SU-DHL-6 (cell line): ENCODE measurements at regions not wholly inside any gene's neighbourhood (a gene's known extent, or its start where the extent isn't known, plus 50 kb on each side); places are given as distances from the start of the nearest gene placed in this dataset.

Experiments
- H2AFZ ChIP-seq: fragments of 200-600 bp; sonication (generic); 2 replicates; pipeline ENCODE4 v1.6.1; 2014; ENCODE audit warnings: low read depth, mild to moderate bottlenecking, moderate library complexity, mixed read lengths, antibody characterized with exemption, low read length; ENCODE audit not compliant: severe bottlenecking
- H3F3A ChIP-seq: fragments of 200-600 bp; shearing (Covaris generic); 2 replicates; pipeline ENCODE4 v1.6.0; 2016; ENCODE audit warnings: antibody characterized with exemption, mild to moderate bottlenecking; ENCODE audit not compliant: insufficient read depth
- H3K27ac ChIP-seq: fragments of 200-600 bp; sonication (generic); 2 replicates; pipeline ENCODE4 v1.5.1; 2016; ENCODE audit warnings: low read depth, mild to moderate bottlenecking, low read length, moderate library complexity, mixed read lengths
- H3K27me3 ChIP-seq: fragments of 200-600 bp; sonication (generic), shearing (Covaris generic); 2 replicates; pipeline ENCODE4 v1.6.0; 2014; ENCODE audit warnings: mild to moderate bottlenecking, low read length
- H3K36me3 ChIP-seq: fragments of 200-600 bp; sonication (generic); 2 replicates; pipeline ENCODE4 v1.6.1; 2014; ENCODE audit warnings: mild to moderate bottlenecking, low read length, mixed read lengths
- H3K4me2 ChIP-seq: fragments of 300-600, 200-600 bp; shearing (Covaris generic), sonication (generic); 2 replicates; pipeline ENCODE4 v1.6.0; 2014; ENCODE audit warnings: low read length, low read depth, mild to moderate bottlenecking; ENCODE audit not compliant: poor library complexity, severe bottlenecking
- H3K4me3 ChIP-seq: fragments of 200-600 bp; sonication (generic); 2 replicates; pipeline ENCODE4 v1.5.1; 2014; ENCODE audit warnings: antibody characterized with exemption, low read length, mild to moderate bottlenecking, mixed read lengths; ENCODE audit not compliant: insufficient read depth, poor library complexity, severe bottlenecking
- H3K79me2 ChIP-seq: fragments of 200-600 bp; sonication (generic); 2 replicates; pipeline ENCODE4 v1.6.1; 2014; ENCODE audit warnings: mild to moderate bottlenecking, low read length, moderate library complexity; ENCODE audit not compliant: insufficient read depth
- H3K9ac ChIP-seq: fragments of 200-600 bp; sonication (generic); 2 replicates; pipeline ENCODE4 v1.7.0; 2014; ENCODE audit warnings: mild to moderate bottlenecking, low read length
- H3K9me2 ChIP-seq: fragments of 200-600 bp; sonication (generic); replicated peaks from 2 replicates; pipeline ENCODE4 v1.6.1; 2014; ENCODE audit warnings: low read length; ENCODE audit not compliant: insufficient read depth
- H3K9me3 ChIP-seq: fragments of 200-600 bp; sonication (generic); 2 replicates; pipeline ENCODE4 v1.6.1; 2014; ENCODE audit warnings: low read length, mixed read lengths; ENCODE audit not compliant: insufficient read depth
- H4K20me1 ChIP-seq: fragments of 200-600 bp; sonication (generic); 2 replicates; pipeline ENCODE4 v1.6.1; 2014; ENCODE audit warnings: low read depth, mild to moderate bottlenecking, antibody characterized with exemption, low read length, moderate library complexity, mixed read lengths
- EZH2phosphoT487 ChIP-seq: fragments of 200-600 bp; sonication (generic), shearing (Covaris generic); conservative IDR thresholded peaks from 2 replicates; pipeline ENCODE4 v1.6.1; 2018; ENCODE audit warnings: mild to moderate bottlenecking, antibody characterized with exemption, low read length, moderate library complexity, mixed read lengths
- TF ChIP-seq, protein P1 (sequence below): fragments of 200-600 bp; sonication (generic); IDR thresholded peaks from one replicate; pipeline ENCODE4 v1.5.1; 2017; ENCODE audit warnings: antibody characterized with exemption, mild to moderate bottlenecking, low read length, moderate library complexity; ENCODE audit not compliant: insufficient read depth, poor library complexity, severe bottlenecking

DNA sequence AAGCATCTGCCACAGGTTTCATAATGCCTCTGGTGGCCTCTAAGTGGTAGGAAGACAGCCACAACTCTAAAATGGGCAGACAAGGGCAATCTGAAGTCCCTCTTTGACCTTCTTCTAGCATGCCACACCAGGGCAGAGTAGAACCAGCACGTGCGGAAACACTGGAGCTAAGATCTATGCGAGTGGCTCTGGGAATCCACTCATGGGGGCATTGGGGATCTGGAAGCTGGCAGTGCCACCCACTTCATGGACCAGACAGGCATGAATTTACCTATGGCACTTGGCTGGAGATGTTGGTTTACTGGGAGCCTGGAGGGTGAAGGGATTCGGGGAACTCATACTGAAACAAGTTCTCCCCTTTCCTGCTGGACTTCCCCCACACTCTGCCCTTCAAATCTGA, 337.4 kb downstream of the MIAT start:
- H3K27ac ChIP-seq, result no peak overlapping the region

DNA sequence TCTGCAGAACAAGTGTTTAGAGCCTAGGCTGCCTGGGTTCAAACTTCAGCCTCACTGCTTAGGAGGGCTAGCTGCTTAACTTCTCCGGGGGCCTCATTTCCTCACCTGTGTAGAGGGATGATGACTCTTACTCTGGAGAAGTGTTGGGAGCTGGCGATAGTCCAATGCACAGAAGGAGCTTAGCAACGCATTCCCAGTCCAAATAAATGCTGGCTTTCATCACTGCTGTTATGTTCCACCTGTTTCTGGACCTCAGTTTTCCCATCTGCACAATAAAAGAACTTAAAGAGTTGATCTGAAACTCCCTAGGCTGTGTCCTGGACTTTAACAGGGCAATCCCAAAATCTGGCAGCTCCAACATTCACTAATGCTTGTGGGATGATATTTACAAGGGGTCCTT, 337.8 kb downstream of the MIAT start:
- no peak overlapping the region for H3K4me3 ChIP-seq
- H3F3A ChIP-seq, result no peaks in the 10 kb centered on the region
- no peaks in the 10 kb centered on the region for H3K27me3 ChIP-seq
- H4K20me1 ChIP-seq, result no peaks in the 10 kb centered on the region
- no peaks in the 10 kb centered on the region for H3K36me3 ChIP-seq
- no peaks in the 10 kb centered on the region for H3K9me2 ChIP-seq
- no peak overlapping the region for H3K27ac ChIP-seq
- no peaks in the 10 kb centered on the region for H3K9me3 ChIP-seq
- no peak overlapping the region for H2AFZ ChIP-seq
- no peaks in the 10 kb centered on the region for H3K79me2 ChIP-seq
- no peak overlapping the region for H3K9ac ChIP-seq
- TF ChIP-seq, protein P1, sequence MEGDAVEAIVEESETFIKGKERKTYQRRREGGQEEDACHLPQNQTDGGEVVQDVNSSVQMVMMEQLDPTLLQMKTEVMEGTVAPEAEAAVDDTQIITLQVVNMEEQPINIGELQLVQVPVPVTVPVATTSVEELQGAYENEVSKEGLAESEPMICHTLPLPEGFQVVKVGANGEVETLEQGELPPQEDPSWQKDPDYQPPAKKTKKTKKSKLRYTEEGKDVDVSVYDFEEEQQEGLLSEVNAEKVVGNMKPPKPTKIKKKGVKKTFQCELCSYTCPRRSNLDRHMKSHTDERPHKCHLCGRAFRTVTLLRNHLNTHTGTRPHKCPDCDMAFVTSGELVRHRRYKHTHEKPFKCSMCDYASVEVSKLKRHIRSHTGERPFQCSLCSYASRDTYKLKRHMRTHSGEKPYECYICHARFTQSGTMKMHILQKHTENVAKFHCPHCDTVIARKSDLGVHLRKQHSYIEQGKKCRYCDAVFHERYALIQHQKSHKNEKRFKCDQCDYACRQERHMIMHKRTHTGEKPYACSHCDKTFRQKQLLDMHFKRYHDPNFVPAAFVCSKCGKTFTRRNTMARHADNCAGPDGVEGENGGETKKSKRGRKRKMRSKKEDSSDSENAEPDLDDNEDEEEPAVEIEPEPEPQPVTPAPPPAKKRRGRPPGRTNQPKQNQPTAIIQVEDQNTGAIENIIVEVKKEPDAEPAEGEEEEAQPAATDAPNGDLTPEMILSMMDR, result no peak
- no peak for TF ChIP-seq EZH2phosphoT487
- H3K4me2 ChIP-seq, result no peak overlapping the region

More for the DNA sequence above, 337.4 kb downstream of the MIAT start:
- Histone ChIP-seq H3K9me3 (no peaks in the 10 kb centered on the region), H3K4me2 (no peak overlapping the region), H3K9ac (no peak overlapping the region), H3K27me3 (no peaks in the 10 kb centered on the region), H3F3A (no peaks in the 10 kb centered on the region), H2AFZ (no peak overlapping the region), H3K79me2 (no peaks in the 10 kb centered on the region), H3K9me2 (no peaks in the 10 kb centered on the region), H3K36me3 (no peaks in the 10 kb centered on the region), H4K20me1 (no peaks in the 10 kb centered on the region), H3K4me3 (no peak overlapping the region)
- TF ChIP-seq, protein P1, result no peak
- no peak for TF ChIP-seq EZH2phosphoT487

DNA sequence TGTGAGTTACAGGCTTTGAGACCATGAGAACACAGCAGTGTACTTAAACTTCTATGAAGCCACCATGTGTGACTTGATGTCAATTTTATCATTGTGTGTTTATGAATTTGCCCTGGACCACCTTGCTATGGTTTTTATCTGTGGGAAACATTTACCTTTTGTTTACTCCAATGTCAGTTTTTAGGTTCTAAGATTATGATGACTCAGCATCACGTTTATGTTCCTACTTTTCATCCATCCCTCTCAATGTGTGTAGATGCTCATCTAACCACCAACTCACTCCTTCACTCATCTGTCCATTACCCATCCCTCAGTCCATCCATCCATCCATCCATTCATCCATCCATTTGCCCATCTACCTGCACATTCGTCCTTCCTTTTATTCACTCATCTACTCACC, 338.8 kb downstream of the MIAT start:
- Histone ChIP-seq H3K9me2 (no peaks in the 10 kb centered on the region), H3K9me3 (no peaks in the 10 kb centered on the region), H3K27me3 (no peaks in the 10 kb centered on the region), H3K9ac (no peak overlapping the region), H2AFZ (no peak overlapping the region), H3K27ac (no peak overlapping the region), H4K20me1 (no peaks in the 10 kb centered on the region), H3K4me2 (no peak overlapping the region), H3K4me3 (no peak overlapping the region), H3K36me3 (no peaks in the 10 kb centered on the region), H3F3A (no peaks in the 10 kb centered on the region), H3K79me2 (no peaks in the 10 kb centered on the region)
- no peak for TF ChIP-seq EZH2phosphoT487
- TF ChIP-seq, protein P1, result no peak
